Nucleus accumbens (tissue), 56 donors: ENCODE measurements at regions not wholly inside any gene's neighbourhood (a gene's known extent, or its start where the extent isn't known, plus 50 kb on each side); places are given as distances from the start of the nearest gene placed in this dataset.
"Not testable (repeated sequence)": the region's sequence is repeated elsewhere in the genome, so short reads cannot be mapped to it uniquely, and the experiment has no call there.

Experiments used
- DNase-seq, 56 donors: peaks; one replicate each; lab custom pipeline; 2025; lab: John Stamatoyannopoulos, UW

- DNase-seq: no peak
Measured at GRCh38 chr5:42874621-42875198, 63.0 kb upstream of the SELENOP start.

GRCh38 chr5:42872865-42873264 lies 61.2 kb upstream of the SELENOP start:
- no peak for DNase-seq

- DNase-seq: no peak
Measured at GRCh38 chr5:42870882-42871418, 59.3 kb upstream of the SELENOP start.

GRCh38 chr5:42868417-42868816 lies 56.7 kb upstream of the SELENOP start:
- DNase-seq: not testable (repeated sequence)

GRCh38 chr5:42864749-42865148 lies 53.1 kb upstream of the SELENOP start:
- DNase-seq: not testable (repeated sequence)
